HG02973 (cell line): ENCODE measurements at regions not wholly inside any gene's neighbourhood (a gene's known extent, or its start where the extent isn't known, plus 50 kb on each side); places are given as distances from the start of the nearest gene placed in this dataset.
A peak's percentile ranks its signal among the peaks of the same experiment; 100 is the strongest.
"Not testable (repeated sequence)": the region's sequence is repeated elsewhere in the genome, so short reads cannot be mapped to it uniquely, and the experiment has no call there.

Source experiments
- ATAC-seq: cut with Tn5 transposase; IDR thresholded peaks from one replicate; pipeline ENCODE4 v1.9.1; 2021; ENCODE audit warnings: moderate library complexity; ENCODE audit not compliant: unreplicated experiment

DNA sequence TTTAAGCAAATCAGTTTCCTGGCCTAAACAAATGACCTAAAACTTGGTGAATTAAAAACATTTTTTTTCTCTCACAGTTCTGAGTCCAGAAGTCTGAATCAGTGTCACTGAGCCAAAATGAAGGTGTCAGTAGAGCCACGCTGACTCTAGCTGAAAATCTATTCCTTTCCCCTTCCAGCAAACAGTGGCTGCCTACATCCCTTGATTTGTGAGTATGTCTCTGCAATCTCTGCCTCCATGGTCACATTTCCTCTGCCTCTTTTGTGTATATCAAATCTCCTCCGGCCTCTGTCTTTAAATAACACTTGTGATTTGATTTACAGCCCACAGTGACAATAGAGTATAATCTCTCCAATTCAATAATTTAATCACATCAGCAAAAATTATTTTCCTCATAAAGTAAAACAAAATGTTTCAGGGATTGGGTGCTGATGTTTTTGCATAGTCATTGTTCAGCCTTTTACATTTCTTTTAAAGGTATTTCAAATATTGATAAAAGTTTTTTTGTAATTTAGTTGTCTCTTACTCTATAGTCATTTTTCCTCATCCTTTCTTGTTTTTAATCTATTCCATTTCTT lies 1715.4 kb downstream of the BRINP3 start:
- ATAC-seq, result no peak

GRCh38 chr1:188763541-188763940 lies 1714.1 kb downstream of the BRINP3 start:
- ATAC-seq, result no peak

- no peak for ATAC-seq
These were observed 1708.5 kb downstream of the BRINP3 start for GRCh38 chr1:188769181-188769580.

DNA sequence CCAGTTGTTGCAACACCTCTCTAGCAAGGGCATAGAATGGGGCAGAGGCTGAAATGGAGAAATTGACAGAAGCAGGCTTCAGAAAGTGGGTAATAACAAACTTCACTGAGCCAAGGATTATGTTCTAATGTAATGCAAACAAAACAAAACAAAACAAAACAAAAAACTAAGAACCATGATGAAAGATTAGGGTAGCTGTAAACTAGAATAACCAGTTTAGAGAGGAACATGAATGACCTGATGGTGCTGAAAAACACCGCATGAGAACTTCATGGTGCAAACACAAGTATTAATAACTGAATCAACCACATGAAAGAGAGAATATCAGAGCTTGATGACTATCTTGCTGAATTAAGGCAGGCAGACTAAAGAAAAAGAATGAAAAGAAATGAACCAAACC lies 1707.7 kb downstream of the BRINP3 start:
- no peak for ATAC-seq

GRCh38 chr1:188778578-188778977 lies 1699.1 kb downstream of the BRINP3 start:
- no peak for ATAC-seq

- ATAC-seq, result peak; percentile 99
These were observed 1695.3 kb downstream of the BRINP3 start for GRCh38 chr1:188782220-188782841.

DNA sequence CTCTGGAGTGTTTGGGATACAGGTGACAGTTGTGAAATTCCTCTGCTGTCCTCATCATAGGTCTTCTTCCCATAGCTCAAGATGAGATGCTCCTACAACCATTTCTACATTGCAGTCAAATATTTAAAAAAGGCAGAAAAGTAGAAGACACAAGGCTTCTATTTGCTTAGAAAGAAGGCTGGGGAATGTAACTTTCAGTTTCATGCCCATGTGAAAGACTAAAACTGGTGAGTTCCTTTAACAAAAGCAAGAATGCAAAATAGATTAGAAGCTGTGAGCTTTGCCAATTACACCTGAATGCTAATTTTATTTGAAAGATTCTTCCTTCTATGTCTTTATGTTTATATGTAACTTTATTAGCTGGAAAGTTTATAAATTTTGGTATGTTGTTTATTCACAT lies 1682.7 kb downstream of the BRINP3 start:
- no peak for ATAC-seq

DNA sequence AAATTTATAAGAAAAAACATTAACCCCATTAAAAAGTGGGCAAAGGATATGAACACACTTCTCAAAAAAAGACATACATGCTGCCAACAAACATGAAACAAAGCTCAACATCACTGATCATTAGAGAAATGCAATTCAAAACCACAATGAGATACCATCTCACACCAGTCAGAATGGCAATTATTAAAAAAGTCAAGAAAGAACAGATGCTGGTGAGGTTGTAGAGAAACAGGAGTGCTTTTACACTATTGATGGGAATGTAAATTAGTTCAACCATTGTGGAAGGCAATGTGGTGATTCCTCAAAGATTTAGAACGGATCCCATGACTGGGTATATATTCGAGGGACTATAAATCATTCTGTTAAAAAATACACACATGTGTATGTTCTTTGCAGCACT lies 1665.5 kb downstream of the BRINP3 start:
- ATAC-seq, result not testable (repeated sequence)

GRCh38 chr1:188812836-188813573 lies 1664.7 kb downstream of the BRINP3 start:
- not testable (repeated sequence) for ATAC-seq

DNA sequence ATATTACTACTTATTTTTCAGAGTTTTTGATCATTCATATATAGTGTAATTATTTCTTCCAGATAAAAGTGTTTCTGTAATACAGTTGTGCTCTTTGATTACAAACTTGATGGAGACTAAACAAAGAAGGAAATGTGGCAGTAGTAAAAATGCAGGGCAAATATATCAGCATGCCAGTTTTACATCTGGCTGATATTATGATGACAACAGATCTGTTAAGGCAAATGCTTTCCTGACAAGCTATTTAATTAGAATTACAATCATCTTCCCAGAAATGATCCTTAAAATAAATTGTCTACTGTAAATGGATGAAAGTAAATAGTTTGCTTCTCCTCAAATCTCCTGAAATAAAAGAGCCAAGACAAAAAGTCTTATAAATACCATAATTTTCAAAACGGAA lies 1659.8 kb downstream of the BRINP3 start:
- no peak for ATAC-seq

DNA sequence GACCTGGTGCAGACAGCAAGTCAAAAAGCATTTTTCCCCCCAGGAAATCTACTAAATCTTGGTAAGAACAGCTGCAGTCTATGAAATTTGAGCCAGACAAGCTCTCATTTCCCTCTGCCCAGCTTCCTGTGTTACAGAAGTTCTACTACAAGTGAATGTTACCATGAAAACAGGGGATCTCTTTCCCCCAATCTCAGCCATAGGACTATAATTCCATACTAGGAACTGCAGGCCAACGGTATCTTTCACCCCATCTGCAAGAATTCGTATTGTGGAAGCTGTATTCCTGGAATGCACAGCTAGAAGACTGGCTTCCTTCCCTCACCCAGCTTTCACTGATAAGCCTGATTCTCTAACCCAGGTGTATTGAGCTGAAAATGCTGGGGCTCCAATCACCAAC lies 1655.4 kb downstream of the BRINP3 start:
- no peak for ATAC-seq

DNA sequence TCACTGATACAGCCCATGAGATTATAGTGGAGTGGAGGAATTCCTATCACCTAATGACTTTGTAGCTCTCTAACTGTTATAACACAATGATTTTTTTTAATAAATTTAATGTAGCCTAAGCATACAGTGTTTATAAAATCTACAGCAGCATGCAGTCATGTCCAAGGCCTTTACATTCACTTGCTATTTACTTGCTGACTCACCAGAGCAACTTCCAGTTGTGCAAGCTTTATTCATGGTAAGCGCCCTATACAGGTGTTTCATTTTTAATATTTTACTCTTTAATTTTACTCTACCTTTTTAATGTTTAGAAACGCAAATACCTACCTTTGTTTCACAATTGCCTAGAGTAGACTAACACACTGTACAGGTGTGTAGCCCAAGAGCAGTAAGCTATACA lies 1652.2 kb downstream of the BRINP3 start:
- ATAC-seq, result no peak

DNA sequence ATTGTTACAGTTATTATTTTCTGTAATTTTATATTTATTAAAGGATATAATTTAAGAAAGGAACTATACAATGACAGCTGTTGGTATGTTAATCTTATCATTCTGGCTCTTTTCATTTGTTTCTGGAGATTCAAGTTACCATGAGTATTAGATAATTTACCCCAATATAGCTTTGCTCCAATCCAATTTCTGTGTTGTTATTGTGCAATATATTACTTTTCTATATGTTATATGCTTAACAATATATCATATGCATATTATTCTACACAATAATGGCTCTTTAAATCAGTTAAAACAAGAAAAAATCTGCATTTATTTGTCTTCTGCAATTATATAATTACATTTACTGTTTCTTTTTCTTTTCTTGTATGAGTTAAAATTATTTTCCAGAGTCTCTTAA lies 1650.9 kb downstream of the BRINP3 start:
- no peak for ATAC-seq

DNA sequence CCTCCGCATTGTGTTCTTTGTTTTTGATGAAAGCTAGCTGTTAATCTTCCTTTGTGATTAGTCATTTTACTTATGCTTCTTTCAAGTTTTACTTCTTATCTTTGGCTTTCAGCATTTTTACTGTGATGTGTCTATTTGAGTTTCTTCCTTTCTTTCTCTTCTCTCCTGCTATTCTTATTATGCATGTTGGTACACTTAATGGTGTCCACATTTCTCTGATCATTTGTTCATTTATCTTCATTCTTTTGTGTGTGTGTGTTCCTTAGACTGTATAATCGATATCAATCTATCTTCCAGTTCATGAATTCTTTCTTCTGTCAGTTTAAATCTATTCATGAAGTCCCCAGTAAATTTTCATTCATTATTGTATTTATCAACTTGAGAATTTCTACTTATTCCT lies 1650.3 kb downstream of the BRINP3 start:
- ATAC-seq, result no peak

DNA sequence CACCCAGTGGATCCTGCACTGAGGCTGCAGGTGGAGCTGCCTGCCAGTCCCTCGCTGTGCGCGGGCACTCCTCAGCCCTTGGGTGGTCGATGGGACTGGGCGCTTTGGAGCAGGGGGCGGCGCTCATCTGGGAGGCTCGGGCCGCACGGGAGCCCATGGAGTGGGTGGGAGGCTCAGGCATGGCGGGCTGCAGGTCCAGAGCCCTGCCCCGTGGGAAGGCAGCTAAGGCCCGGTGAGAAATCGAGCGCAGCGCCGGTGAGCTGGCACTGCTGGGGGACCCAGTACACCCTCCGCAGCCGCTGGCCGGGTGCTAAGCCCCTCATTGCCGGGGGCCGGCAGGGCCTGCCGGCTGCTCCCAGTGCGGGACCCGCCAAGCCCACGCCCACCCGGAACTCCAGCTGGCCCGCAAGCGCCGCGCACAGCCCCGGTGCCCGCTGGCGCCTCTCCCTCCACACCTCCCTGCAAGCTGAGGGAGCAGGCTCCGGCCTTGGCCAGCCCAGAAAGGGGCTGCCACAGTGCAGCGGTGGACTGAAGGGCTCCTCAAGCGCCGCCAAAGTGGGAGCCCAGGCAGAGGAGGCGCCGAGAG lies 1636.5 kb downstream of the BRINP3 start:
- ATAC-seq, result not testable (repeated sequence)

DNA sequence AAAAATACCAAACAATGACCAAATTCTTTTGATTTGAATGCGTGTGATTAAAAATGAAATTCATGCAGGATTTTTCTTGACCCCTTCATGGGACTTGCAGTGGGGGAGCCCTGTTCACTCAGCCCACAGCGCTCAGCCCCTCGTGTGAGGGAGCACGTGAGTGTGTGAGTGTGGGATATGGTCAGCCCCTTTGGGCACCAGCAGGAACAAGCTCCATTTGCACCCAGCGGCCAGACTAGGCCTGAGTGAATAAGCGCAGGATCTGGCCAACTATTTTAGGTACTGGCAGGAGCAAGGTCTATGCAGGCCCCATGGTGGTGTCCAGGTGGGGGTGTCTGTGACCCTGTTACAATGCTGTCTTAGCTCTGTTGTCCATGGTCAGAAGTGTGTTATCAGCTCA lies 1631.2 kb downstream of the BRINP3 start:
- ATAC-seq, result no peak

DNA sequence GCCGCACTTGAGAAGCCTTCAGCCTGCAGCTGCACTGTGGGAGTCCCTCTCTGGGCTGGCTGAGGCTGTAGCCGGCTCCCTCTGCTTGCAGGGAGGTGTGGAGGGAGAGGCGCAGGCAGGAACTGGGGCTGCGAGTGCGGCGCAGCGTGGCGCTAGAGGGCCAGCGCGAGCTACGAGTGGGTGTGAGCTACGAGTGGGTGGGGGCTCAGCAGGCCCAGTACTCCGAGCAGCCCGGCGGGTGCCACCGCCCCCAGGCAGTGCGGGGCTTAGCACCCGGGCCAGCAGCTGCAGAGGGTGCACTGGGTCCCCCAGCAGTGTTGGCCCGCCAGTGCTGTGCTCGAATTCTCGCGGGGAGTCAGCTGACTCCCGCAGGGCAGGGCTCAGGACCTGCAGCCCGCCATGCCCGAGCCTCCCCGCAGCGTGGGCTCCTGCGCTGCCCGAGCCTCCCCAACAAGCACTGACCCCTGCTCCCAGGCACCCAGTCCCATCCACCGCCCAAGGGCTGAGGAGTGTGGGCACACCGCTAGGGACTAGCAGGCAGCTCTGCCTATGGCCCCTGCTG lies 1620.1 kb downstream of the BRINP3 start:
- no peak for ATAC-seq

DNA sequence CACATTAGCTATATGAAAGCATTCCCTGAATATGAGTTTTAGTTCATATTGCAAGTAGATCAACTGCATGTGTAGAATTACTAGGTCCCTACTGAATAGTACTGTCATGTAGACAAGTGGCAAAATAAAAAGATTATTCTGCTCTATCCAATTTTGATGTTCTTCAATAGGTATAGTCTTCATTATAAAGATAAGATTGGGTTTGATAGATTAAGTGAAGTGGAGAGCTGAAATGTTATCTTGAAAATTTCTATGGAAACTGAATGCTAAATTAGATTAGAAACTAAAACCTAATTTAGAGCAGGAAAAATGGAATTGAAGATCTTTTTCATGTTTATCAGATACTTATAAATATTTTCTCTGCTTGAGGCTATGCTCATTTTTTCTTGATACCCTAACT lies 1610.0 kb downstream of the BRINP3 start:
- no peak for ATAC-seq

- ATAC-seq, result no peak
These were observed 1606.5 kb downstream of the BRINP3 start for GRCh38 chr1:188871164-188871563.

DNA sequence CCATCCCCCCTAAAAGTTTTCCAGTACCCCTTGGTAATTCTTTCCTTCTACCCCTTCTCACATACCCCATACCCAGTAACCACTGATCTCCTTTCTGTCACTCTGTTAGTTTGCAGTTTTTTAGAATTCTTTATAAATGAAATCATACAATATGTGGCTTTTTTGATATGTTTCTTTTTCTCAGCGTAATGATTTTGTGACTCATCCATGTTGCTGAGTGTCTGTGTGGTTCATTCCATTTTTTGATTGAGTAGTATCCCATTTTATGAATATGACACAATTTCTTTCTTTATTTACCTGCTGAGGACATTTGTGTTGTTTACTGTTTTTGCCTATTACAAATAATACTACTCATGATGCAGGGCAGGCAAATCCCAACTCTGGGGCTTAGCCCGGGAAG lies 1605.3 kb downstream of the BRINP3 start:
- no peak for ATAC-seq

DNA sequence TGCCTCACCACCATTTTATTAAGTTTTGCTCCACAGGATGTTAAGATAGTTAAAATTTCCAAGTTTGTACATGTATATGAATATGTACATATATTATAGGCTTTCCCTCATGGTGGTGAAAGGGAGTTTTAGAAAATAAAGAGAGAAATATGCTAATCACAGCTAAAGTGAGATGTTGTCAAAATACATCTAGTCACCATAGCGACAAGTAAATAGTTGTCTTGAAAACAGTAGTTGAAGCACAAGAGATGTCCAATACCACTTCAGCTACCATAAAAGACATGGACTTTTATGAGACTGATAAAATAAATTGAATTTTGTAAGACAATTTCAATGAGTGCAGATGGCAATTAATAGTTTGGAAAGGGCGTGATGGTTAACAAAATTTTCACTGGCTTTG lies 1600.0 kb downstream of the BRINP3 start:
- no peak for ATAC-seq

DNA sequence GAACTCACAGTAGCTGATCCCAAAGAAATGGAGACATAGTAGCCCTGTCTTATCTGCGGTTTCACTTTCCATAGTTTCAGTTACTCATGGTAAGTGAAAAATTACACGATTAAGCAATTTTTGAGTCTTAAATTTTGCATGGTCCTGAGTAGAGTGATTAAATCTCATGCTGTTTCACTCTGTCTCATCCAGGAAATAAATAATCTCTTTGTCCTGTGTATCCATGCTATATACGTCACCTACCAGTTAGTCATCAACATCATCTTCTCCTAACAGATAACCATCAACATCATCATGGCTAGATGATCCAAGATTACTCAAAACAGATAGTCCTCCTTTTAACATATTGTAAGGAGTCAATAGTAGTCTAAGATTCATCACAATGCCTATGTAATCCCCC lies 1589.3 kb downstream of the BRINP3 start:
- no peak for ATAC-seq
